ENCODE measurements at regions not wholly inside any gene's neighbourhood (a gene's known extent, or its start where the extent isn't known, plus 50 kb on each side); places are given as distances from the start of the nearest gene placed in this dataset.

DNA sequence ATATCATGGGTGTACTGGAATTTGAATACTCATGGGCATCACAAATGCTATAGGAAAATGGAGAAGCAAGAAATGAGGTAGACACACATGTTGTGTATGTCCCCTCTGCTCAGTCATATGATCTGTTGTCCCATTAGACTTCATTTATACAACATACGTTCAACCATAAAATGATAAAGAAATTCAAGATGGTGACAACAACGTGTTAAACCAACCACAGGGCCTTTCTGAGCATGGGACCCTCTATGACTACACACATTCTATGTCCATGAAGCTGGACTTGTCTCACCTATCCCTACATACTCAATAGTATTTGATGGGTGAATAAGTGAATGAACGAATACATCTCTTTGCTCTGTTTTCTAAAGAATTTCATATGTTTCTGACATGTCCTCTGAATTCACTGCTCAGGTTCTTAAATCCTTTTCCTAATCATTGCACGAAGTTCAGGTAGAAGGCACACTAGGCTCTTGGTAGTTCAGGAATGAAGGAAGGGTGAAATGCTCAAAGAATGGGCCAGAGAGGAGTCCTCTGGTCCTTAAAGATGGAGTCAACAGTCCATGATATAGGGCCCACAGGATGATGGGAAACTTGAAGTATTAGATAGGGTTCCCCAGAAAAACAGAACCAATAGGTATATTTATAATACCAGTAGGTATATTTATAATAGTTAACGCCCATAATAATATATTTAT is 105.7 kb upstream of the PPM1H start:
- Mint-ChIP-seq H3K27ac (no peak overlapping the region), H3K36me3 (ENCODE audit: low read depth) (no peaks in the 10 kb centered on the region), H3K4me1 (ENCODE audit: low read depth) (no peaks in the 10 kb centered on the region), H3K4me3 (no peak overlapping the region), H3K9me3 (no peaks in the 10 kb centered on the region), H3K27me3 (peaks cover 2% of the 10 kb centered on the region)
- ATAC-seq (no peak), DNase-seq (no peak)
- ChIA-PET POLR2A (no interaction called here), CTCF (no interaction called here)
- TF ChIP-seq, protein P1, sequence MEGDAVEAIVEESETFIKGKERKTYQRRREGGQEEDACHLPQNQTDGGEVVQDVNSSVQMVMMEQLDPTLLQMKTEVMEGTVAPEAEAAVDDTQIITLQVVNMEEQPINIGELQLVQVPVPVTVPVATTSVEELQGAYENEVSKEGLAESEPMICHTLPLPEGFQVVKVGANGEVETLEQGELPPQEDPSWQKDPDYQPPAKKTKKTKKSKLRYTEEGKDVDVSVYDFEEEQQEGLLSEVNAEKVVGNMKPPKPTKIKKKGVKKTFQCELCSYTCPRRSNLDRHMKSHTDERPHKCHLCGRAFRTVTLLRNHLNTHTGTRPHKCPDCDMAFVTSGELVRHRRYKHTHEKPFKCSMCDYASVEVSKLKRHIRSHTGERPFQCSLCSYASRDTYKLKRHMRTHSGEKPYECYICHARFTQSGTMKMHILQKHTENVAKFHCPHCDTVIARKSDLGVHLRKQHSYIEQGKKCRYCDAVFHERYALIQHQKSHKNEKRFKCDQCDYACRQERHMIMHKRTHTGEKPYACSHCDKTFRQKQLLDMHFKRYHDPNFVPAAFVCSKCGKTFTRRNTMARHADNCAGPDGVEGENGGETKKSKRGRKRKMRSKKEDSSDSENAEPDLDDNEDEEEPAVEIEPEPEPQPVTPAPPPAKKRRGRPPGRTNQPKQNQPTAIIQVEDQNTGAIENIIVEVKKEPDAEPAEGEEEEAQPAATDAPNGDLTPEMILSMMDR (IDR thresholded peaks at IDR 0.05) = no peak
- intact Hi-C loops (cut with micrococcal nuclease) = no loop called here

DNA sequence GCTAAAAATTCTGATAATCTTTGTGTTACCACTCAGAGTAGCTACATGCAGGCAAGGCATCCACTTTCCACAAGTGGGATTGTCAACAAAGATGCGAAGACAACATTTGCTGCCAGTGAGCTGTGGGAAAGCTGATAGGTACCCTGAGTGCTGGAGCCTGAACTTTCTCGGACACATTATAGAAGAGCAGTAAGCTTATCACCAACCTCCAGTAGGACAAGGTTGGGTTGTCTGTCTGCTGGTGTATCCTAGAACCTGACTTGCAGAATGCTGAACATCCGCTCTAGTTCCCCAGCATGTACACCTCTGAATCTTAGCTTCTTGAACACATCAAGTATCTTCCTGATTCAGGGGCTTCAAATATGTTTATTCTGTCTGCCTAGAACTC is 103.8 kb upstream of the PPM1H start:
- Mint-ChIP-seq H3K4me3 (no peak overlapping the region), H3K27ac (no peak overlapping the region), H3K4me1 (ENCODE audit: low read depth) (no peaks in the 10 kb centered on the region), H3K9me3 (no peaks in the 10 kb centered on the region), H3K27me3 (peaks cover 2% of the 10 kb centered on the region), H3K36me3 (ENCODE audit: low read depth) (no peaks in the 10 kb centered on the region)
- CTCF ChIA-PET = no interaction called here
- TF ChIP-seq, protein P1 (IDR thresholded peaks at IDR 0.05) = no peak
- POLR2A ChIA-PET = no interaction called here
- DNase-seq = no peak
- no peak for ATAC-seq
- intact Hi-C loops (cut with micrococcal nuclease) = no loop called here

DNA sequence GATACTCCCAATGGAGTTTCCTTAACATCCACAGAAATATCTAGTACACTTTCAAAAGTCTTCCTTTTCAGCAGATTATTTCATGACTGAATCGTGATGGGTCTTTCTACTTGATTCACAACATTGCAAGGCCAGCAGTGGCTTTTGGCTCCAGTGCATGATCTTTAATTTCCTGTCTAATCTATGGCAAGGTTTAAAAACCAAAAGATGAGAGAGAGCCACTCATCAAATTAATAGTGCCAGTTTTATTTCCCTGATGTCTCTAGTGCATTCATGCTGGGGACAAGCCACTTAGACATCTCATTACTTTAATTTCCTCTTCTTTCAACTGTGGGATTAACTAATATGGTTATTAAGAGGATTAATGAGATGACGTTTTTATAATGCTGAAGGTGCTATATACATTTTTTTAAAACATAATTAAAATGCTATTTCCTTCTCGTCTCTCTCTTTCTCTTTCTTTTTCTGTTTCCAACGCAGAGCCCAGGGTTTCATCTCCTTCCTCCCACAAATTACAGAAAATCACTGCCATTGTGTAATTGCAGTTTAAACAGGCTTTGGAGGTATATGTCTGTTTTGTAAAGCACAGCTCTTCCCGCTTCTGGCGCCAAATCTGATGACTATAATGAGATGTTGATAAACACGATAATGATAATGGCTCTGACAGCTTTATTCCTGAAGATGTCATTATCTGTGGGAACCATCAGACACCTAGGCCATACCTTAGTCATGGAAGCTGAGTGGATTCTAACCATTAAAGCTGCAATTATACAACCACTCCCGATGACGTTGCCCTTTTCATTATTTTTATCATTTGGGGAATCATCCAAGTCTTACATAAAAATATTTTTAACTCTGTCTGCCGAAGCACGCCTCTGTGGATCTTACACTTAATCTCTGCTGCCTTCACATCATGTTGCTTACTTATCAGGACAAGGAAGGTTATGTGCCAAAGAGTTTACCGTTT is 103.1 kb upstream of the PPM1H start:
- H3K4me3 Mint-ChIP-seq = no peak overlapping the region
- intact Hi-C loops (cut with micrococcal nuclease) = no loop called here
- H3K9me3 Mint-ChIP-seq = no peaks in the 10 kb centered on the region
- H3K36me3 Mint-ChIP-seq (ENCODE audit: low read depth) = no peaks in the 10 kb centered on the region
- ATAC-seq (no peak), DNase-seq (no peak)
- TF ChIP-seq, protein P1 (IDR thresholded peaks at IDR 0.05) = no peak
- no peaks in the 10 kb centered on the region for H3K4me1 Mint-ChIP-seq (ENCODE audit: low read depth)
- ChIA-PET CTCF (no interaction called here), POLR2A (no interaction called here)
- H3K27me3 Mint-ChIP-seq = peaks cover 2% of the 10 kb centered on the region
- H3K27ac Mint-ChIP-seq = no peak overlapping the region

DNA sequence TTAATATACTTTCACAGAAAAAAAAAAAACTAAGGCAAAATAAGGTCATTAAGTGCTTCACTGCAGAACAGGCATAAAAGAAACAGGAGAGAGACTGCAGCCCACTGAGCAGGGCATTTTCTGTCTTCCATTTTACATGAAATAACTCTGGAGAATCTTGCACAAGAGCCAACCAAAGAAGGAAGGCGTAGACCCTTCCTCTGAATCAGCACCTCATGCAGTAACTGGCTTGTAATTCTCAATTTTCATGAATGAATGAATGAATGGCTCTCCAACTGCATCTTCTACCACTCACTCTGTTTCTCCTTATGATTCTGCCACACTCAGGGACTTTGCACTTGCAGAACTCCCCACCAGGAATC is 102.0 kb upstream of the PPM1H start:
- H3K4me3 Mint-ChIP-seq = no peak overlapping the region
- ChIA-PET POLR2A (no interaction called here), CTCF (no interaction called here)
- peaks cover 2% of the 10 kb centered on the region for H3K27me3 Mint-ChIP-seq
- H3K9me3 Mint-ChIP-seq = no peaks in the 10 kb centered on the region
- TF ChIP-seq, protein P1 (IDR thresholded peaks at IDR 0.05) = no peak
- intact Hi-C loops (cut with micrococcal nuclease) = no loop called here
- H3K36me3 Mint-ChIP-seq (ENCODE audit: low read depth) = no peaks in the 10 kb centered on the region
- H3K4me1 Mint-ChIP-seq (ENCODE audit: low read depth) = no peaks in the 10 kb centered on the region
- no peak overlapping the region for H3K27ac Mint-ChIP-seq
- ATAC-seq (no peak), DNase-seq (no peak)
